ENCODE measurements at regions not wholly inside any gene's neighbourhood (a gene's known extent, or its start where the extent isn't known, plus 50 kb on each side); places are given as distances from the start of the nearest gene placed in this dataset.

- TF ChIP-seq CTCF (conservative IDR thresholded peaks at IDR 0.05): no peak
- TF ChIP-seq ZFX (IDR thresholded peaks at IDR 0.05): no peak
These were observed 218.9 kb downstream of the PABPC4L start for GRCh38 chr4:133982533-133983224.
